DMS 273 (cell line): ENCODE measurements at regions not wholly inside any gene's neighbourhood (a gene's known extent, or its start where the extent isn't known, plus 50 kb on each side); places are given as distances from the start of the nearest gene placed in this dataset.

Experiments
- DNase-seq: peaks from one replicate; lab custom pipeline; 2025; ENCODE audit not compliant: unreplicated experiment; lab: John Stamatoyannopoulos, UW

- no peak for DNase-seq
These were observed 101.8 kb upstream of the GUCY1A1 start for GRCh38 chr4:155564880-155565279.

GRCh38 chr4:155564086-155564485 lies 102.6 kb upstream of the GUCY1A1 start:
- no peak for DNase-seq

- no peak for DNase-seq
These were observed 106.7 kb upstream of the GUCY1A1 start for GRCh38 chr4:155559915-155560314.

GRCh38 chr4:155552180-155552579 lies 114.5 kb upstream of the GUCY1A1 start:
- no peak for DNase-seq

- no peak for DNase-seq
These were observed 118.5 kb upstream of the GUCY1A1 start for GRCh38 chr4:155548173-155548572.

GRCh38 chr4:155546451-155546850 lies 120.2 kb upstream of the GUCY1A1 start:
- no peak for DNase-seq

GRCh38 chr4:155545456-155545855 lies 121.2 kb upstream of the GUCY1A1 start:
- no peak for DNase-seq

- DNase-seq = no peak
These were observed 122.1 kb upstream of the GUCY1A1 start for GRCh38 chr4:155544547-155544946.

- no peak for DNase-seq
These were observed 123.4 kb upstream of the GUCY1A1 start for GRCh38 chr4:155543126-155543765.

- no peak for DNase-seq
These were observed 124.2 kb upstream of the GUCY1A1 start for GRCh38 chr4:155542415-155542814.

- DNase-seq = no peak
These were observed 124.9 kb upstream of the GUCY1A1 start for GRCh38 chr4:155541716-155542115.

- DNase-seq = no peak
These were observed 126.0 kb upstream of the GUCY1A1 start for GRCh38 chr4:155540698-155541097.

GRCh38 chr4:155539746-155540145 lies 126.9 kb upstream of the GUCY1A1 start:
- no peak for DNase-seq

- DNase-seq = no peak
These were observed 130.7 kb upstream of the GUCY1A1 start for GRCh38 chr4:155535802-155536454.

GRCh38 chr4:155532373-155533085 lies 134.1 kb upstream of the GUCY1A1 start:
- peak; percentile 37 for DNase-seq

- no peak for DNase-seq
These were observed 135.8 kb upstream of the GUCY1A1 start for GRCh38 chr4:155530857-155531256.

- no peak for DNase-seq
These were observed 136.4 kb upstream of the GUCY1A1 start for GRCh38 chr4:155530290-155530689.

GRCh38 chr4:155529716-155530115 lies 136.9 kb upstream of the GUCY1A1 start:
- no peak for DNase-seq

- peak; percentile 55 for DNase-seq
These were observed 137.4 kb upstream of the GUCY1A1 start for GRCh38 chr4:155529272-155529671.

- no peak for DNase-seq
These were observed 140.0 kb upstream of the GUCY1A1 start for GRCh38 chr4:155526452-155527169.

- no peak for DNase-seq
These were observed 141.7 kb upstream of the GUCY1A1 start for GRCh38 chr4:155524926-155525455.
